CD4-positive, alpha-beta T cell treated with Interleukin-17A for 1 hour (primary cell): ENCODE measurements at regions not wholly inside any gene's neighbourhood (a gene's known extent, or its start where the extent isn't known, plus 50 kb on each side); places are given as distances from the start of the nearest gene placed in this dataset.
"Not testable (repeated sequence)": the region's sequence is repeated elsewhere in the genome, so short reads cannot be mapped to it uniquely, and the experiment has no call there.

Experiments
- DNase-seq: peaks from one replicate; pipeline ENCODE4 v3.0.0-alpha.2; 2020

- no peak for DNase-seq
Measured at GRCh38 chr4:13763707-13764106, 136.2 kb upstream of the BOD1L1 start.

- DNase-seq: no peak
Measured at GRCh38 chr4:13765539-13765938, 138.0 kb upstream of the BOD1L1 start.

- no peak for DNase-seq
Measured at GRCh38 chr4:13766761-13767540, 139.4 kb upstream of the BOD1L1 start.

GRCh38 chr4:13777341-13777740 is 149.8 kb upstream of the BOD1L1 start:
- DNase-seq: no peak

- no peak for DNase-seq
Measured at GRCh38 chr4:13778367-13778766, 150.8 kb upstream of the BOD1L1 start.

GRCh38 chr4:13782231-13782630 is 154.7 kb upstream of the BOD1L1 start:
- DNase-seq: no peak

- DNase-seq: no peak
Measured at GRCh38 chr4:13783800-13784411, 156.4 kb upstream of the BOD1L1 start.

- no peak for DNase-seq
Measured at GRCh38 chr4:13793020-13793710, 165.6 kb upstream of the BOD1L1 start.

GRCh38 chr4:13794819-13795565 is 167.5 kb upstream of the BOD1L1 start:
- no peak for DNase-seq

- no peak for DNase-seq
Measured at GRCh38 chr4:13797061-13797460, 169.5 kb upstream of the BOD1L1 start.

- DNase-seq: no peak
Measured at GRCh38 chr4:13815231-13815630, 187.7 kb upstream of the BOD1L1 start.

GRCh38 chr4:13816472-13816871 is 188.9 kb upstream of the BOD1L1 start:
- no peak for DNase-seq

- DNase-seq: no peak
Measured at GRCh38 chr4:13821522-13821921, 194.0 kb upstream of the BOD1L1 start.

GRCh38 chr4:13825822-13826221 is 198.3 kb upstream of the BOD1L1 start:
- DNase-seq: not testable (repeated sequence)

GRCh38 chr4:13829457-13829856 is 201.9 kb upstream of the BOD1L1 start:
- DNase-seq: no peak

GRCh38 chr4:13830449-13830848 is 202.9 kb upstream of the BOD1L1 start:
- no peak for DNase-seq

GRCh38 chr4:13833171-13833804 is 205.8 kb upstream of the BOD1L1 start:
- DNase-seq: no peak

GRCh38 chr4:13836946-13837912 is 209.7 kb upstream of the BOD1L1 start:
- no peak for DNase-seq

GRCh38 chr4:13840502-13841190 is 213.1 kb upstream of the BOD1L1 start:
- no peak for DNase-seq

- DNase-seq: no peak
Measured at GRCh38 chr4:13844740-13845139, 217.2 kb upstream of the BOD1L1 start.

- DNase-seq: no peak
Measured at GRCh38 chr4:13849778-13850177, 222.3 kb upstream of the BOD1L1 start.
